ENCODE measurements at regions not wholly inside any gene's neighbourhood (a gene's known extent, or its start where the extent isn't known, plus 50 kb on each side); places are given as distances from the start of the nearest gene placed in this dataset.

DNA sequence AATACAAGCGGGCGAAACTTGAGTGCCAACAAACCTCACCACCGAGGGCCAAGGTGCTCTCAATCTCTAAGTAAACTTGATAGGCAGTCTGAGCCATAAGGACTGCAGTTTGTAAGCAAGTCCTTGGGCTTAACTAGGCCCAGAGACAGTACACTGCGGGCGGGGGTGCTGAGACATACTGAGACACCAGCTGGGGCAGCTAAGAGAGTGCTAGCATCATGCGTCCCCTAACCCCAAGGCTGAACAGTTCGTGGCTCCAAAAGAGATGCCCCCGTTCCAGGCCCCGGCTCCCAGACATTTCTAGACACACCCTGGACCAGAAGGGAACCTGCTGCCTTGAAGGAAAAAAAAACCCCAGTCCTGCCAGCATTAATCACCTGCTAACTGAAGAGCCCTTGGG lies 126.8 kb upstream of the PRDX4 start:
- no peak overlapping the region for H3K27ac ChIP-seq
- intact Hi-C loops (cut with DNase I; ENCODE audit: low total_unique reads): no loop called here
- no peak overlapping the region for H3K4me3 ChIP-seq
- TF ChIP-seq POLR2A (IDR thresholded peaks at IDR 0.05): no peak
- 58 to 96% (median 83%) methylated on average over 6 to 9 of the region's 9 CpGs for WGBS, 5 donors
- no peaks in the 10 kb centered on the region for H3K27me3 ChIP-seq
- no peaks in the 10 kb centered on the region for H3K4me1 ChIP-seq
- H3K9me3 ChIP-seq: peaks cover 0 to 4% (median 2%) of the 10 kb centered on the region in 4 donors
- no peaks in the 10 kb centered on the region for H3K36me3 ChIP-seq
- no peak for DNase-seq

DNA sequence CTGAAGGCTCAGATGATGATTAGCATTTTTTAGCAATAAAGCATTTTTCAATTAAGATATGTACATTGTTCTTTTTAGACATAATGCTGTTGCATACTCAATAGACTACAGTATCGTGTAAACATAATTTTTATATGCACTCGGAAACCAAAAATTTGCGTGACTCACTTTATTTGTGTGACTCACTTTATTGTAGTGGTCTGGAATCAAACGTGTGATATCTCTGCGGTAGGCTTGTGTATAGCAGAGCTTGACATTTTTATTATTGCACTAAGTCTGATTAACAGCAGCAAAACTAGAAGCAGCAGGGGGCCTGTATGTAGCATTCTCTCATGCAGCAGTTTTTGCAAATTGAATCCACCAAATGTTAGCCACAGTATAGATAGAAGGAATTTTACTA lies 119.1 kb upstream of the PRDX4 start:
- no peaks in the 10 kb centered on the region for H3K27me3 ChIP-seq
- no peaks in the 10 kb centered on the region for H3K36me3 ChIP-seq
- H3K27ac ChIP-seq: no peak overlapping the region
- H3K4me1 ChIP-seq: no peaks in the 10 kb centered on the region
- 70 to 82% (median 76%) methylated on average over 5 of the region's 5 CpGs for WGBS, 5 donors
- intact Hi-C loops (cut with DNase I; ENCODE audit: low total_unique reads): no loop called here
- DNase-seq: no peak
- no peaks in the 10 kb centered on the region for H3K9me3 ChIP-seq
- no peak for TF ChIP-seq POLR2A (IDR thresholded peaks at IDR 0.05)
- TF ChIP-seq, protein P1, sequence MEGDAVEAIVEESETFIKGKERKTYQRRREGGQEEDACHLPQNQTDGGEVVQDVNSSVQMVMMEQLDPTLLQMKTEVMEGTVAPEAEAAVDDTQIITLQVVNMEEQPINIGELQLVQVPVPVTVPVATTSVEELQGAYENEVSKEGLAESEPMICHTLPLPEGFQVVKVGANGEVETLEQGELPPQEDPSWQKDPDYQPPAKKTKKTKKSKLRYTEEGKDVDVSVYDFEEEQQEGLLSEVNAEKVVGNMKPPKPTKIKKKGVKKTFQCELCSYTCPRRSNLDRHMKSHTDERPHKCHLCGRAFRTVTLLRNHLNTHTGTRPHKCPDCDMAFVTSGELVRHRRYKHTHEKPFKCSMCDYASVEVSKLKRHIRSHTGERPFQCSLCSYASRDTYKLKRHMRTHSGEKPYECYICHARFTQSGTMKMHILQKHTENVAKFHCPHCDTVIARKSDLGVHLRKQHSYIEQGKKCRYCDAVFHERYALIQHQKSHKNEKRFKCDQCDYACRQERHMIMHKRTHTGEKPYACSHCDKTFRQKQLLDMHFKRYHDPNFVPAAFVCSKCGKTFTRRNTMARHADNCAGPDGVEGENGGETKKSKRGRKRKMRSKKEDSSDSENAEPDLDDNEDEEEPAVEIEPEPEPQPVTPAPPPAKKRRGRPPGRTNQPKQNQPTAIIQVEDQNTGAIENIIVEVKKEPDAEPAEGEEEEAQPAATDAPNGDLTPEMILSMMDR (IDR thresholded peaks at IDR 0.05): no peak
- no peak for TF ChIP-seq EP300 (IDR thresholded peaks at IDR 0.05)
- no peak for TF ChIP-seq POLR2AphosphoS5 (IDR thresholded peaks at IDR 0.05)
- H3K4me3 ChIP-seq: no peak overlapping the region

DNA sequence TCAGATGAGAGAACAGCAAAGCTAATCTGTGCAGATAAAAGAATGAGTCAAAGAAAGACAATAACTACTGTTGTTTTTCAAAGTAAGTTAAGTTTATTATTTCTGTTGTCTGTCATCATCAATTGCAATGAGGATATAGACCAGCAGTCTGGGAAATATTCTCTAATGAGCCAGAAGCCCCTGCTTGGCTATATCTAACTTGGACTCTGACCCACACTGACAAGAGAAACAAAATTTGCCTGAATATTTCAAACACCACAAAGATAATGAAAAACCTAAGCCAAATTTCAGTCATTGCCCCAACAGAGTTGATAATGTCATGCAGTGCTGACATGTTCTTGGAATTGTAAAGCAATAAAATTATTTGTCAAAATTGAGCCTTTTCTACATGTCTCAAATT lies 115.0 kb upstream of the PRDX4 start:
- Histone ChIP-seq H3K36me3 (no peaks in the 10 kb centered on the region), H3K27ac (no peak overlapping the region), H3K9me3 (peaks cover 0 to 10% (median 4%) of the 10 kb centered on the region in 4 donors), H3K4me1 (no peaks in the 10 kb centered on the region), H3K27me3 (no peaks in the 10 kb centered on the region), H3K4me3 (no peak overlapping the region)
- intact Hi-C loops (cut with DNase I; ENCODE audit: low total_unique reads): no loop called here
- DNase-seq: no peak
- TF ChIP-seq POLR2AphosphoS5 (IDR thresholded peaks at IDR 0.05) (no peak), POLR2A (IDR thresholded peaks at IDR 0.05) (no peak), EP300 (IDR thresholded peaks at IDR 0.05) (no peak)
- TF ChIP-seq, protein P1 (IDR thresholded peaks at IDR 0.05): no peak

DNA sequence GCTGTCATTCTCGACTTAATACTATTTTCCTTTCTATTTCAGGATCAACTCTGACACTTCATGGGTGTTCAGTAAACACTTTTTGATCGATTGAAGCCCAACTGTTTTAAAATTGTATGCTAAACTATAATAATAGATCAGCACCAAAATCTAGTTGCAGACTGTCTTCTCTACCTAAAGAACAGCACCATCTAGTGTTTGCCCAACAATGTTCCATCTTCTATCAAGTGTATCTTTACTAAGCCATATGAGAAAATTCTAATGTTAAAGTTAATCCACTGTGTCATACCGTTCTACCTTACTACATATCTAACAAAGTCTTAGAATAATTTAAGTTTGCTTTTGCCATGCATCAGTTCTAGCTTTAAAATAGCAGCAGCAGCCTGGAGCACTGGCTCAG lies 113.0 kb upstream of the PRDX4 start:
- no peak overlapping the region for H3K4me3 ChIP-seq
- H3K4me1 ChIP-seq: no peaks in the 10 kb centered on the region
- no peaks in the 10 kb centered on the region for H3K27me3 ChIP-seq
- DNase-seq: peak in 1 of 2 donors; percentile 62
- peaks cover 0 to 30% (median 10%) of the 10 kb centered on the region in 4 donors for H3K9me3 ChIP-seq
- intact Hi-C loops (cut with DNase I; ENCODE audit: low total_unique reads): no loop called here
- WGBS, 5 donors: 0 to 11% (median 7%) methylated on average over 3 of the region's 3 CpGs
- no peaks in the 10 kb centered on the region for H3K36me3 ChIP-seq
- TF ChIP-seq, protein P1 (IDR thresholded peaks at IDR 0.05): peak in 3 of 7 experiments; percentile 30 to 64 (median 41)
- no peak for TF ChIP-seq POLR2AphosphoS5 (IDR thresholded peaks at IDR 0.05)
- H3K27ac ChIP-seq: no peak overlapping the region

DNA sequence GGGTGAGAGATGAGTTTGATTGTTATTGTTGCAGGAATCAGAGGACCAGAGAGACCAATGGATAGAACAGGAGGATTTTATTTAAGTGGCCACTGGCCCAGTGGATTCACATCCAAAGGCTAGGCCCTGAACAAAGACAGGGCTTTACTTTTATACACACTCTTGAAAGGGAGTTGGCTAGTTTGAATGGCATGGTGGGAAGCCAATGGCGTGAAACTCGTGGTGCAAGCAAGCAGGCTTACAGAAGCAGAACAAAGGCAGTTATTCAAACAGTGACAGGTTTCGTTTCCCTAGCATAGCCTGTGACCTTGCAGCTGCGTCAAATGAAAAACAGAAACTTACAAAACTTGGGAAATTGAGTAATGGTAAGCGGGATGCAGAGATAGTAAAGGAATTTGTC lies 110.2 kb upstream of the PRDX4 start:
- no peak for DNase-seq
- Histone ChIP-seq H3K4me3 (no peak overlapping the region), H3K27me3 (no peaks in the 10 kb centered on the region), H3K27ac (no peak overlapping the region), H3K36me3 (no peaks in the 10 kb centered on the region), H3K9me3 (peaks cover 0 to 47% (median 19%) of the 10 kb centered on the region in 4 donors), H3K4me1 (no peaks in the 10 kb centered on the region)
- TF ChIP-seq POLR2AphosphoS5 (IDR thresholded peaks at IDR 0.05) (no peak), POLR2A (IDR thresholded peaks at IDR 0.05) (no peak), EP300 (IDR thresholded peaks at IDR 0.05) (no peak)
- TF ChIP-seq, protein P1 (IDR thresholded peaks at IDR 0.05): no peak
- intact Hi-C loops (cut with DNase I; ENCODE audit: low total_unique reads): no loop called here
- WGBS, 5 donors: 75 to 85% (median 78%) methylated on average over 5 of the region's 5 CpGs
